Smooth muscle cell (in vitro differentiated cells): ENCODE measurements at regions not wholly inside any gene's neighbourhood (a gene's known extent, or its start where the extent isn't known, plus 50 kb on each side); places are given as distances from the start of the nearest gene placed in this dataset.

Experiments
- DNase-seq: peaks from one replicate; lab custom pipeline; 2025; ENCODE audit not compliant: unreplicated experiment; lab: John Stamatoyannopoulos, UW
- H2AFZ ChIP-seq: fragments of 200-600 bp; sonication (generic); 2 replicates; pipeline ENCODE4 v1.6.0; 2016; ENCODE audit warnings: antibody characterized with exemption, low read depth, mild to moderate bottlenecking
- H3F3A ChIP-seq: fragments of 200-600 bp; sonication (generic); 2 replicates; pipeline ENCODE4 v1.6.0; 2017; ENCODE audit warnings: antibody characterized with exemption, low read depth
- H3K27ac ChIP-seq: fragments of 200-600 bp; sonication (generic); 2 replicates; pipeline ENCODE4 v1.5.1; 2016; ENCODE audit warnings: low read depth, mild to moderate bottlenecking
- H3K27me3 ChIP-seq: fragments of 200-600 bp; sonication (generic); 2 replicates; pipeline ENCODE4 v1.6.1; 2016; ENCODE audit warnings: low read depth, mild to moderate bottlenecking
- H3K36me3 ChIP-seq: fragments of 200-600 bp; sonication (generic); 2 replicates; pipeline ENCODE4 v1.5.1; 2016; ENCODE audit warnings: low read depth
- H3K4me1 ChIP-seq: fragments of 200-600 bp; sonication (generic); 2 replicates; pipeline ENCODE4 v1.5.1; 2016; ENCODE audit warnings: low read depth
- H3K4me2 ChIP-seq: fragments of 200-600 bp; sonication (generic); 2 replicates; pipeline ENCODE4 v1.6.0; 2016; ENCODE audit warnings: mild to moderate bottlenecking
- H3K4me3 ChIP-seq: fragments of 200-600 bp; sonication (generic); 2 replicates; pipeline ENCODE4 v1.5.1; 2016; ENCODE audit warnings: mild to moderate bottlenecking
- H3K79me2 ChIP-seq: fragments of 200-600 bp; sonication (generic); 2 replicates; pipeline ENCODE4 v1.6.0; 2016; ENCODE audit warnings: low read depth, mild to moderate bottlenecking
- H3K9ac ChIP-seq: fragments of 200-600 bp; sonication (generic); 2 replicates; pipeline ENCODE4 v1.6.0; 2016; ENCODE audit warnings: low read depth
- H3K9me3 ChIP-seq: fragments of 200-600 bp; sonication (generic); replicated peaks from 2 replicates; pipeline ENCODE4 v1.5.1; 2016; ENCODE audit warnings: low read depth
- H4K20me1 ChIP-seq: fragments of 200-600 bp; sonication (generic); 2 replicates; pipeline ENCODE4 v1.6.0; 2016; ENCODE audit warnings: low read depth
- WGBS: methylation state at CpG from one replicate; pipeline ENCODE4 v1.1.7; 2016; ENCODE audit warnings: low lambda C conversion rate; 5-methylcytosine and 5-hydroxymethylcytosine counted together
- TF ChIP-seq, protein P1 (sequence below): fragments of 200-600 bp; sonication (generic); IDR thresholded peaks from 2 replicates; pipeline ENCODE4 v1.5.1; 2017; ENCODE audit warnings: borderline replicate concordance, mild to moderate bottlenecking, antibody characterized with exemption; ENCODE audit not compliant: insufficient read depth, poor library complexity, severe bottlenecking

- Histone ChIP-seq H3F3A (no peaks in the 10 kb centered on the region), H3K27ac (no peak overlapping the region), H3K36me3 (no peaks in the 10 kb centered on the region), H3K79me2 (no peaks in the 10 kb centered on the region), H3K4me1 (no peaks in the 10 kb centered on the region), H2AFZ (no peak overlapping the region), H3K9ac (no peak overlapping the region), H3K4me2 (no peak overlapping the region), H3K9me3 (no peaks in the 10 kb centered on the region), H3K4me3 (no peak overlapping the region), H4K20me1 (no peaks in the 10 kb centered on the region), H3K27me3 (no peaks in the 10 kb centered on the region)
- 85% methylated on average over 4 of the region's 4 CpGs for WGBS
- TF ChIP-seq, protein P1, sequence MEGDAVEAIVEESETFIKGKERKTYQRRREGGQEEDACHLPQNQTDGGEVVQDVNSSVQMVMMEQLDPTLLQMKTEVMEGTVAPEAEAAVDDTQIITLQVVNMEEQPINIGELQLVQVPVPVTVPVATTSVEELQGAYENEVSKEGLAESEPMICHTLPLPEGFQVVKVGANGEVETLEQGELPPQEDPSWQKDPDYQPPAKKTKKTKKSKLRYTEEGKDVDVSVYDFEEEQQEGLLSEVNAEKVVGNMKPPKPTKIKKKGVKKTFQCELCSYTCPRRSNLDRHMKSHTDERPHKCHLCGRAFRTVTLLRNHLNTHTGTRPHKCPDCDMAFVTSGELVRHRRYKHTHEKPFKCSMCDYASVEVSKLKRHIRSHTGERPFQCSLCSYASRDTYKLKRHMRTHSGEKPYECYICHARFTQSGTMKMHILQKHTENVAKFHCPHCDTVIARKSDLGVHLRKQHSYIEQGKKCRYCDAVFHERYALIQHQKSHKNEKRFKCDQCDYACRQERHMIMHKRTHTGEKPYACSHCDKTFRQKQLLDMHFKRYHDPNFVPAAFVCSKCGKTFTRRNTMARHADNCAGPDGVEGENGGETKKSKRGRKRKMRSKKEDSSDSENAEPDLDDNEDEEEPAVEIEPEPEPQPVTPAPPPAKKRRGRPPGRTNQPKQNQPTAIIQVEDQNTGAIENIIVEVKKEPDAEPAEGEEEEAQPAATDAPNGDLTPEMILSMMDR = no peak
- no peak for DNase-seq
These were observed 337.9 kb upstream of the NOVA1 start for GRCh38 chr14:26935733-26936132.

GRCh38 chr14:26938054-26938453 is 340.2 kb upstream of the NOVA1 start:
- no peak overlapping the region for H3K9ac ChIP-seq
- H3K36me3 ChIP-seq = no peaks in the 10 kb centered on the region
- no peaks in the 10 kb centered on the region for H4K20me1 ChIP-seq
- DNase-seq = no peak
- H2AFZ ChIP-seq = no peak overlapping the region
- no peaks in the 10 kb centered on the region for H3K79me2 ChIP-seq
- H3K9me3 ChIP-seq = no peaks in the 10 kb centered on the region
- TF ChIP-seq, protein P1 = no peak
- no peak overlapping the region for H3K4me2 ChIP-seq
- H3K4me3 ChIP-seq = no peak overlapping the region
- WGBS = 80% methylated on average over 1 of the region's 1 CpG
- no peak overlapping the region for H3K27ac ChIP-seq
- no peaks in the 10 kb centered on the region for H3F3A ChIP-seq
- H3K4me1 ChIP-seq = no peaks in the 10 kb centered on the region
- H3K27me3 ChIP-seq = no peaks in the 10 kb centered on the region

GRCh38 chr14:26939755-26940154 is 341.9 kb upstream of the NOVA1 start:
- Histone ChIP-seq H3K36me3 (no peaks in the 10 kb centered on the region), H3K79me2 (no peaks in the 10 kb centered on the region), H3K9me3 (no peaks in the 10 kb centered on the region), H3F3A (no peaks in the 10 kb centered on the region), H2AFZ (no peak overlapping the region), H4K20me1 (no peaks in the 10 kb centered on the region), H3K4me3 (no peak overlapping the region), H3K4me2 (no peak overlapping the region), H3K9ac (no peak overlapping the region), H3K4me1 (no peaks in the 10 kb centered on the region), H3K27me3 (no peaks in the 10 kb centered on the region), H3K27ac (no peak overlapping the region)
- 92% methylated on average over 2 of the region's 2 CpGs for WGBS
- DNase-seq = no peak
- TF ChIP-seq, protein P1 = no peak

DNA sequence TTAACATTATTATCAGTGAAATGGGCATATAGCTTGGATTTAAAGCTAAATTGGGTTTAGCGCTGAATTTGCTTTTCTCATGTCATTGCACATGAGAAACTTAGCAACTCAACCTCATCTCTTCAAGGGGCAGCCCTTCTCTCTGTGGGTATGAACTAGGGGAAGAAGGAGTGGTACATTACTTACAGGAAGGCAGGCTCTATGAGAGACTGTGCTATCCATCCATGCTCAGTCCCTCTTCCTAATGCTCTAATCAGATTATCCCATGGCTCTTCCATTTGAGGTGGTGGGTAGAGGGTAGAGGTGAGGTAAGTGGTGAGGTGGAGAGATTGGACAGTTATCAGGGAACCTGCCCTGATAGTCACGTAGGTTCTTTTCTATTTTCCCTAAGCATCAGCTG is 343.7 kb upstream of the NOVA1 start:
- H3K4me1 ChIP-seq = no peaks in the 10 kb centered on the region
- TF ChIP-seq, protein P1 = no peak
- H3K79me2 ChIP-seq = no peaks in the 10 kb centered on the region
- no peaks in the 10 kb centered on the region for H3K36me3 ChIP-seq
- no peaks in the 10 kb centered on the region for H3F3A ChIP-seq
- H4K20me1 ChIP-seq = no peaks in the 10 kb centered on the region
- no peak overlapping the region for H3K27ac ChIP-seq
- H3K9ac ChIP-seq = no peak overlapping the region
- H3K4me2 ChIP-seq = no peak overlapping the region
- H2AFZ ChIP-seq = no peak overlapping the region
- H3K9me3 ChIP-seq = no peaks in the 10 kb centered on the region
- no peaks in the 10 kb centered on the region for H3K27me3 ChIP-seq
- no peak overlapping the region for H3K4me3 ChIP-seq
- 88% methylated on average over 2 of the region's 2 CpGs for WGBS
- DNase-seq = no peak
